PC-9 (cell line): ENCODE measurements at regions not wholly inside any gene's neighbourhood (a gene's known extent, or its start where the extent isn't known, plus 50 kb on each side); places are given as distances from the start of the nearest gene placed in this dataset.

ENCODE experiments used
- BruUV-seq: library from RNA; stranded (reverse); fragments of 400-500 nt; replicated peaks from 2 replicates; lab custom pipeline; 2021; lab: Mats Ljungman, UMichigan
- CTCF ChIA-PET: fragments of 300-600 bp; sonication (Branson Sonifier 250); formaldehyde crosslinking; loops from one replicate; lab custom pipeline; 2022; ENCODE audit warnings: antibody characterized with exemption; lab: Charles Lee
- POLR2A ChIA-PET: fragments of 300-600 bp; sonication (Branson Sonifier 250); formaldehyde crosslinking; loops from one replicate; lab custom pipeline; 2022; ENCODE audit warnings: antibody characterized with exemption; ENCODE audit not compliant: unreplicated experiment; lab: Charles Lee
- DNase-seq, 2 experiments: peaks; one replicate each; pipeline versions ENCODE4 v3.0.0 to v3.0.0-alpha.2; 2015 to 2022; ENCODE audit warnings: mixed read lengths in 1 of 2
- H2AFZ ChIP-seq: fragments of 200-600 bp; sonication (generic); 2 replicates; pipeline ENCODE4 v1.8.1; 2017; ENCODE audit warnings: antibody characterized with exemption
- H3F3A ChIP-seq: fragments of 200-600 bp; sonication (generic); 2 replicates; pipeline ENCODE4 v1.8.1; 2017; ENCODE audit warnings: antibody characterized with exemption, mild to moderate bottlenecking, low read depth; ENCODE audit not compliant: insufficient read depth
- H3K27ac ChIP-seq: fragments of 200-600 bp; sonication (generic); 2 replicates; pipeline ENCODE4 v1.6.1; 2016; ENCODE audit warnings: mixed run types
- H3K27me3 ChIP-seq: fragments of 200-600 bp; sonication (generic); 2 replicates; pipeline ENCODE4 v1.6.1; 2016; ENCODE audit warnings: low read depth, mixed run types; ENCODE audit not compliant: insufficient read depth
- H3K36me3 ChIP-seq: fragments of 200-600 bp; sonication (generic); 2 replicates; pipeline ENCODE4 v1.6.1; 2016; ENCODE audit warnings: low read depth, mixed run types
- H3K4me1 ChIP-seq: fragments of 200-600 bp; sonication (generic); replicated peaks from 2 replicates; pipeline ENCODE4 v1.6.1; 2016; ENCODE audit warnings: mixed run types; ENCODE audit not compliant: insufficient read depth
- H3K4me2 ChIP-seq: fragments of 200-600 bp; sonication (generic); 2 replicates; pipeline ENCODE4 v1.6.1; 2017; ENCODE audit warnings: mixed run types
- H3K4me3 ChIP-seq: fragments of 200-600 bp; sonication (generic); 2 replicates; pipeline ENCODE4 v1.6.1; 2016; ENCODE audit warnings: mixed run types
- H3K79me2 ChIP-seq: fragments of 200-600 bp; sonication (generic); 2 replicates; pipeline ENCODE4 v1.6.1; 2017; ENCODE audit warnings: low read depth, mixed run types
- H3K9me2 ChIP-seq: fragments of 200-600 bp; sonication (generic); 2 replicates; pipeline ENCODE4 v1.8.1; 2017; ENCODE audit warnings: mild to moderate bottlenecking; ENCODE audit not compliant: insufficient read depth
- H3K9me3 ChIP-seq: fragments of 200-600 bp; sonication (generic); 2 replicates; pipeline ENCODE4 v1.8.1; 2016; ENCODE audit warnings: low read depth; ENCODE audit not compliant: insufficient read depth
- H4K20me1 ChIP-seq: fragments of 200-600 bp; sonication (generic); 2 replicates; pipeline ENCODE4 v1.8.1; 2017; ENCODE audit not compliant: insufficient read depth
- EZH2 ChIP-seq: fragments of 200-600 bp; sonication (generic); IDR thresholded peaks from 2 replicates; pipeline ENCODE4 v1.8.0; 2017; ENCODE audit warnings: antibody characterized with exemption, low read depth
- intact Hi-C: fragments of 100-400 bp; cut with micrococcal nuclease; formaldehyde crosslinking; loops from one replicate; pipeline ENCODE4 v1.10.0; 2022; ENCODE audit not compliant: unreplicated experiment
- TF ChIP-seq, protein P1 (sequence below): fragments of 200-600 bp; sonication (generic); conservative IDR thresholded peaks from 2 replicates; pipeline ENCODE4 v1.6.1; 2017; ENCODE audit warnings: mixed run types, antibody characterized with exemption, mild to moderate bottlenecking, moderate library complexity

DNA sequence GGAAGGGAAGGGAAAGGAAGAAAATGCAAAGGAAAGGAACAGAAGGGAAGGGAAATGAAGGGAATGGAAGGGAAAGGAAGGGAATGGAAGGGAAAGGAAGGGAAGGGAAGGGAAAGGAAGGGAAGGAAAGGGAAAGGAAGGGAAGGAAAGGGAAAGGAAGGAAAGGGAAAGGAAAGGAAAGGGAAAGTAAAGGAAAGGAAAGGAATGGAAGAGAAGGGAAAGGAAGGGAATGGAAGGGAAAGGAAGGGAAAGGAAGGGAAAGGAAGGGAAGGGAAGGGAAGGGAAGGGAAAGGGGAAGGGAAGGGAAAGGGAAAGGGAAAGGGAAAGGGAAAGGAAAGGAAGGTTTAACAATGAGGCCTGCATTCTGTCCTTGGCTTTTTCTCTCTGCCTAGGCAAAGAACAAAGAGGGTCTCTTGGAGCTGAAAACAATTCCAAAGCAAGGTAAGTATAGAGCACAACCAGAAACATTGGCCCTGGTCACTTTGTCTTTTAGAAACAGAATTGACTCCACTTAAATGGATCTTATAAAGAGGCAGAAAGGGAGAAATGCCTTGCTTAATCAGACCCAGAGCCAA is 525.9 kb upstream of the TMPO start:
- intact Hi-C loops = no loop called here
- no peak for TF ChIP-seq EZH2
- TF ChIP-seq, protein P1, sequence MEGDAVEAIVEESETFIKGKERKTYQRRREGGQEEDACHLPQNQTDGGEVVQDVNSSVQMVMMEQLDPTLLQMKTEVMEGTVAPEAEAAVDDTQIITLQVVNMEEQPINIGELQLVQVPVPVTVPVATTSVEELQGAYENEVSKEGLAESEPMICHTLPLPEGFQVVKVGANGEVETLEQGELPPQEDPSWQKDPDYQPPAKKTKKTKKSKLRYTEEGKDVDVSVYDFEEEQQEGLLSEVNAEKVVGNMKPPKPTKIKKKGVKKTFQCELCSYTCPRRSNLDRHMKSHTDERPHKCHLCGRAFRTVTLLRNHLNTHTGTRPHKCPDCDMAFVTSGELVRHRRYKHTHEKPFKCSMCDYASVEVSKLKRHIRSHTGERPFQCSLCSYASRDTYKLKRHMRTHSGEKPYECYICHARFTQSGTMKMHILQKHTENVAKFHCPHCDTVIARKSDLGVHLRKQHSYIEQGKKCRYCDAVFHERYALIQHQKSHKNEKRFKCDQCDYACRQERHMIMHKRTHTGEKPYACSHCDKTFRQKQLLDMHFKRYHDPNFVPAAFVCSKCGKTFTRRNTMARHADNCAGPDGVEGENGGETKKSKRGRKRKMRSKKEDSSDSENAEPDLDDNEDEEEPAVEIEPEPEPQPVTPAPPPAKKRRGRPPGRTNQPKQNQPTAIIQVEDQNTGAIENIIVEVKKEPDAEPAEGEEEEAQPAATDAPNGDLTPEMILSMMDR = no peak

DNA sequence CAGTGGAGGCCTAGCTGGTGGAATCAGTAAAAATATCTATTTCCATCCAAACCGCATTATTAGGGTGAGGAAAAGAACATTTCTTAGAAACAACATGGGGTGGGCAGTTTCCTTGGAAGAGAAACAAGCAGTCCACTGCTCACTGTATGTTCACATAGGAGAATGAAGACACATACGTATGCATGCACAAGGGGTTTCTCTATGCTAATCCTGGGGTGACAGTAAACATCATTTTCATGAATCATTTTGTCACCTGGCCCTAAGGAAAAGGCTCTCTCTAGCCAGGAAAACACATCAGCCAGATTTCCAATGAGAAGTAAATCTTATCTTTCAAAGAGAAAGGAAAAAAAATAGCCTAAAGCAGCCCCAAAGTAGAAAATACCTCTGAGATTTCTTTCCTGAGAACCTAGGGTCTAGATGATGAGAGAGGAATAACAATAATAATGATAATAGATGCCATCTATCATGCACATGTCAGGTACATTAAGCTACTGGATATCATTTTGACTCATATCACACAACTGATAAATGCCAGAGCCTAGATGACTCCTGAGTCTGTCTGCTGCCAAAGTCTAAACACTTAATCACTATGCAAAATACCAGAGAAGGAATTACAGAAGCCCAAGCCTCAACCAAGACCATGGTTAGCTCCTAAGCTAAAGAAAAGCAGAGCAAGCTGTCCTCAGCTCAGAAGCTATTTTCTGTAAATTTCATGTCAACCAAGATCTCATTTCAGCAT is 520.5 kb upstream of the TMPO start:
- Histone ChIP-seq H3K27me3 (no peaks in the 10 kb centered on the region), H3F3A (no peaks in the 10 kb centered on the region), H3K36me3 (no peaks in the 10 kb centered on the region), H3K9me3 (no peaks in the 10 kb centered on the region), H2AFZ (no peak overlapping the region), H3K27ac (no peak overlapping the region), H3K4me1 (no peaks in the 10 kb centered on the region), H3K79me2 (no peaks in the 10 kb centered on the region), H3K9me2 (no peaks in the 10 kb centered on the region), H4K20me1 (no peaks in the 10 kb centered on the region), H3K4me2 (no peak overlapping the region), H3K4me3 (no peak overlapping the region)
- intact Hi-C loops = no loop called here
- POLR2A ChIA-PET = no interaction called here
- no TSS peak for BruUV-seq
- CTCF ChIA-PET = no interaction called here
- no peak for DNase-seq
- TF ChIP-seq, protein P1 = no peak
- TF ChIP-seq EZH2 = no peak

More for the DNA sequence above, 525.9 kb upstream of the TMPO start:
- DNase-seq = no peak
- H3K9me2 ChIP-seq = no peaks in the 10 kb centered on the region
- no peaks in the 10 kb centered on the region for H3K36me3 ChIP-seq
- no peaks in the 10 kb centered on the region for H3K9me3 ChIP-seq
- no peaks in the 10 kb centered on the region for H3K79me2 ChIP-seq
- BruUV-seq = no TSS peak
- H3F3A ChIP-seq = no peaks in the 10 kb centered on the region
- H3K4me1 ChIP-seq = no peaks in the 10 kb centered on the region
- H4K20me1 ChIP-seq = no peaks in the 10 kb centered on the region
- ChIA-PET POLR2A (no interaction called here), CTCF (no interaction called here)
- H3K27me3 ChIP-seq = no peaks in the 10 kb centered on the region
- H2AFZ ChIP-seq = no peak overlapping the region
- H3K4me2 ChIP-seq = no peak overlapping the region
- no peak overlapping the region for H3K27ac ChIP-seq
- H3K4me3 ChIP-seq = no peak overlapping the region

DNA sequence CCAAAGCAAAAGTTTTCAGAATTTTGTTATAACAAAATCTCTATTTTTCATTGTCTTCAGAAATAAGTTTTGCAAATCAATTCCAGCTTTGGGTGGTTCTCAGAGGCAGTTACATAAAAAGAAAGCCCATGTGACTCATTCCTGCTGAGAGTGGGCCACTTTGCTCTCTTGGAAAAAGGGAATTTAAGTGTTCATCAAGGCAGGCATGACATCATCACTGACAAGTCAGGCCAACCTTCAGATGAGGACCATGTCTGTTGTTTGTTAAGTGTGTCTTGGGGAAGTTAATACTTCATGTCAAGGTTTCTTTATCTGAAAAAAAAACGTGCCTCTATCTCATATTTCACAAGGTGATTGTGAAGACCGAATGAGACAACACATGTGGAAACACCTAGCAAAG is 519.8 kb upstream of the TMPO start:
- Histone ChIP-seq H3K4me1 (no peaks in the 10 kb centered on the region), H3K4me3 (no peak overlapping the region), H4K20me1 (no peaks in the 10 kb centered on the region), H3K9me2 (no peaks in the 10 kb centered on the region), H3K36me3 (no peaks in the 10 kb centered on the region), H3K4me2 (no peak overlapping the region), H3K79me2 (no peaks in the 10 kb centered on the region), H3F3A (no peaks in the 10 kb centered on the region), H3K27ac (no peak overlapping the region), H3K9me3 (no peaks in the 10 kb centered on the region), H3K27me3 (no peaks in the 10 kb centered on the region), H2AFZ (no peak overlapping the region)
- CTCF ChIA-PET = no interaction called here
- no TSS peak for BruUV-seq
- POLR2A ChIA-PET = no interaction called here
- DNase-seq = no peak
- intact Hi-C loops = no loop called here
- TF ChIP-seq, protein P1 = no peak
- no peak for TF ChIP-seq EZH2
